ENCODE measurements at regions not wholly inside any gene's neighbourhood (a gene's known extent, or its start where the extent isn't known, plus 50 kb on each side); places are given as distances from the start of the nearest gene placed in this dataset.
"Not testable (repeated sequence)": the region's sequence is repeated elsewhere in the genome, so short reads cannot be mapped to it uniquely, and the experiment has no call there.

DNA sequence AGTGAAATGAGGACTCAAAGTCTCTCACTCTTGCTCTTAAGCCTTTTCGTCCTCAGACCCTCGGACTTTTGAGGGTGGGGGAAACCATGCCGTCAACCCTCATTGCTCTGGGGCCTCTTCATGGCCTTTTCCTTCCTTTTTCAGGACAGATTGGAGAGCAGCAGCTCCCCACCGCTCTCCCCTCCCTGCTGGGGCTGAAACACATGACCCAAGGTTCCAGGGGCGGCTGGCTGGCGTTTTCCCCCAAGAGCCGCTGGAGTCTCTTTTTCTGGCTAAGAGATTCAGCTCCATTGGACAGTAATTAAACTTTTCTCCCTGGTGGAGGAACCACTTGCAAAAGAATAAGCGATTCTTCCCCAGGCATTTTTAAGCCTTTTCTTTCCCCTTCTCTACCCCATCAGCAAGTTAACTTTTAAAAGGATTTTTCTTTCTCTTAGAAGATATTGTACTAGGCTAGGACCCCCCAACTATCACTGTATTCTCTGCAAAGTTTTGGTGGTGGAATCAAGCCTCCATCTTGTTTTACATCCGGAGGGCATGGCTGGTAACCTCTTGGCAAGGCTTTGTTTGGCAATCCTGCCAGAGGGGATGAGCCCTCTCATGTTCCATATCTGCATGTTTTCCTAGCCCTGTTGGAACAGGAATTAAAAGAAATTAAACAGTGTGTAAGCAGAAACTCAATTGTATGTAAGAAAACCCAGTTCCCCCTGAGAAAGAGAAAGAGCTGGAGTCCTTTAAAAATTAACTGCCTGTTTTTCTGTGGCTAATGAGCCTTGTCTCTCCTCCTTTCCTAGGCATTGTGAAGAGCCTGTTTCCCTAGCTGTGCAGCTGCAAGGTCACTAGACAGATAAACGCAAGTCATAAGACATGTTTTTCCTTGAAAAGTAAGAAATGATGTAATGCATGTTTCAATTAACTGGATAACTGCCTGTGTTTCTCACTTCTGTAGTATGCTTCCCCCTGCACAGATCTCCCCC, 100.8 kb upstream of the GPR6 start (continued):
- no peak for TF ChIP-seq EZH2 (IDR thresholded peaks at IDR 0.05; ENCODE audit: low read depth, unreplicated experiment)
- TF ChIP-seq EZH2phosphoT487 (IDR thresholded peaks at IDR 0.05; ENCODE audit: unreplicated experiment), result no peak
- no peak for TF ChIP-seq NANOG (IDR thresholded peaks at IDR 0.05; ENCODE audit: borderline replicate concordance)
- TF ChIP-seq, protein P1, sequence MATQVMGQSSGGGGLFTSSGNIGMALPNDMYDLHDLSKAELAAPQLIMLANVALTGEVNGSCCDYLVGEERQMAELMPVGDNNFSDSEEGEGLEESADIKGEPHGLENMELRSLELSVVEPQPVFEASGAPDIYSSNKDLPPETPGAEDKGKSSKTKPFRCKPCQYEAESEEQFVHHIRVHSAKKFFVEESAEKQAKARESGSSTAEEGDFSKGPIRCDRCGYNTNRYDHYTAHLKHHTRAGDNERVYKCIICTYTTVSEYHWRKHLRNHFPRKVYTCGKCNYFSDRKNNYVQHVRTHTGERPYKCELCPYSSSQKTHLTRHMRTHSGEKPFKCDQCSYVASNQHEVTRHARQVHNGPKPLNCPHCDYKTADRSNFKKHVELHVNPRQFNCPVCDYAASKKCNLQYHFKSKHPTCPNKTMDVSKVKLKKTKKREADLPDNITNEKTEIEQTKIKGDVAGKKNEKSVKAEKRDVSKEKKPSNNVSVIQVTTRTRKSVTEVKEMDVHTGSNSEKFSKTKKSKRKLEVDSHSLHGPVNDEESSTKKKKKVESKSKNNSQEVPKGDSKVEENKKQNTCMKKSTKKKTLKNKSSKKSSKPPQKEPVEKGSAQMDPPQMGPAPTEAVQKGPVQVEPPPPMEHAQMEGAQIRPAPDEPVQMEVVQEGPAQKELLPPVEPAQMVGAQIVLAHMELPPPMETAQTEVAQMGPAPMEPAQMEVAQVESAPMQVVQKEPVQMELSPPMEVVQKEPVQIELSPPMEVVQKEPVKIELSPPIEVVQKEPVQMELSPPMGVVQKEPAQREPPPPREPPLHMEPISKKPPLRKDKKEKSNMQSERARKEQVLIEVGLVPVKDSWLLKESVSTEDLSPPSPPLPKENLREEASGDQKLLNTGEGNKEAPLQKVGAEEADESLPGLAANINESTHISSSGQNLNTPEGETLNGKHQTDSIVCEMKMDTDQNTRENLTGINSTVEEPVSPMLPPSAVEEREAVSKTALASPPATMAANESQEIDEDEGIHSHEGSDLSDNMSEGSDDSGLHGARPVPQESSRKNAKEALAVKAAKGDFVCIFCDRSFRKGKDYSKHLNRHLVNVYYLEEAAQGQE (IDR thresholded peaks at IDR 0.05; ENCODE audit: unreplicated experiment), result no peak
- no peak for TF ChIP-seq POLR2AphosphoS5 (IDR thresholded peaks at IDR 0.05; ENCODE audit: low read depth)
- TF ChIP-seq, protein P2, sequence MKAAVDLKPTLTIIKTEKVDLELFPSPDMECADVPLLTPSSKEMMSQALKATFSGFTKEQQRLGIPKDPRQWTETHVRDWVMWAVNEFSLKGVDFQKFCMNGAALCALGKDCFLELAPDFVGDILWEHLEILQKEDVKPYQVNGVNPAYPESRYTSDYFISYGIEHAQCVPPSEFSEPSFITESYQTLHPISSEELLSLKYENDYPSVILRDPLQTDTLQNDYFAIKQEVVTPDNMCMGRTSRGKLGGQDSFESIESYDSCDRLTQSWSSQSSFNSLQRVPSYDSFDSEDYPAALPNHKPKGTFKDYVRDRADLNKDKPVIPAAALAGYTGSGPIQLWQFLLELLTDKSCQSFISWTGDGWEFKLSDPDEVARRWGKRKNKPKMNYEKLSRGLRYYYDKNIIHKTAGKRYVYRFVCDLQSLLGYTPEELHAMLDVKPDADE (IDR thresholded peaks at IDR 0.05), result no peak

DNA sequence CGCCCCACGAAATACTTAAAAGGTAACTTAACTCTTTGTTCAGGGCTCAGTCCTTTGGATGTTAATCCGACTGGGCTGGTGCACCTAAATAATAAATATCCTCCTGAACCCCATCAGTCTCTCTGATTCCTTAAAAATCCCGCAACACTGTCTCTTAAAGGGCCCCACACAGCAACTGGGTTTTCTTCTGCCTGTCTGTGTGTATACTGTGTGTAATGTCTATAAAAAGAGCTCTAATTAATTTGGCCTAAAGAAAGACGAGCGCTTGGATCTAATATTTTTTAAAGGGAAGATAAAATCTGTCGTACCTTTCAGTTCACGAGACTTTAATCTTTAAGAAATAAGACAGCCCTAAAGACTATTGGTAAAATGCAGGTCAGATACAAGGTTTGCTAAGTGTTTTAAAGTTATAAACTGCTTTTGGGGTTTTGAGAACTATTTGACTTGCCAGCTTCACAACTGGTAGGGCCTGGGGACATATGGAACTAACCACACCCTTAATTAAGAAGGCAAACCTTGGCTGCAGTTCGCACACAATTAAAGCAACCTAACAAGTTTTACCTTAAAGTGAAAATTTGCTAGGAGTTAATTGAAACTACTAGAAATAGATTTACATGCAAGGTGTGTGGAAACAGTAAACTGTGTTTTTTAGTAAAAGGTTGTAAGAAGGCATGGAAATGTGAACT, 100.0 kb upstream of the GPR6 start:
- not testable (repeated sequence) for H3K4me2 ChIP-seq; H4K20me1 ChIP-seq (replicated peaks; ENCODE audit: insufficient read depth); H3K9me2 ChIP-seq (ENCODE audit: insufficient read depth); ATAC-seq; H3K79me2 ChIP-seq (replicated peaks; ENCODE audit: insufficient read depth); H3K4me1 Mint-ChIP-seq; H3K27ac Mint-ChIP-seq; H3K27me3 ChIP-seq (ENCODE audit: insufficient read depth); H3K27ac ChIP-seq (ENCODE audit: low read depth); H3K4me3 ChIP-seq; H3K27me3 Mint-ChIP-seq (ENCODE audit: insufficient read depth, low read depth, poor library complexity); H2AFZ ChIP-seq; H3F3A ChIP-seq (replicated peaks; ENCODE audit: low read depth); H3K4me3 Mint-ChIP-seq; H3K4me1 ChIP-seq (ENCODE audit: insufficient read depth); H3K36me3 ChIP-seq (ENCODE audit: insufficient read depth); DNase-seq (ENCODE audit: low spot score)
- peaks cover 32% of the 10 kb centered on the region for H3K36me3 Mint-ChIP-seq (ENCODE audit: low read depth)
- peaks cover 39% of the 10 kb centered on the region for H3K9me3 Mint-ChIP-seq

DNA sequence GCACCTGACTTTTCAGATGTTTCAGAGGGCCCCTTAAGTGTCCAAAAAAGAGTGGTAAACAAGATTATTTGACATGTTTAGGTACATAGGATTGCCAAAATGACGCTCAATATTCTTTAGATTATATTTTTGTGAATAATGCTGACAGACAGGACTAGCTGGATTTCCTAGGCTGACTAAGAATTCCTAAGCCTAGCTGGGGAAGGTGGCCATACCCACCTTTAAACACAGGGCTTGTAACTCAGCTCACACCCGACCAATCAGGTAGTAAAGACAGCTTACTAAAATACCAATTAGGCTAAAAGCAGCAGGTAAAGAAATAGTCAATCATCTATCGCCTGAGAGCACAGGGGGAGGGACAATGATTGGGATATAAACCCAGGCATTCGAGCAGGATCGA, 99.0 kb upstream of the GPR6 start:
- not testable (repeated sequence) for H3K4me3 Mint-ChIP-seq; H3K4me3 ChIP-seq; DNase-seq (ENCODE audit: low spot score); H3K27ac ChIP-seq (ENCODE audit: low read depth); ATAC-seq; H3F3A ChIP-seq (replicated peaks; ENCODE audit: low read depth); H3K4me2 ChIP-seq; H3K4me1 Mint-ChIP-seq; H3K27me3 Mint-ChIP-seq (ENCODE audit: insufficient read depth, low read depth, poor library complexity); H3K36me3 ChIP-seq (ENCODE audit: insufficient read depth); H3K27me3 ChIP-seq (ENCODE audit: insufficient read depth); H2AFZ ChIP-seq; H4K20me1 ChIP-seq (replicated peaks; ENCODE audit: insufficient read depth); H3K4me1 ChIP-seq (ENCODE audit: insufficient read depth); H3K9me2 ChIP-seq (ENCODE audit: insufficient read depth); H3K79me2 ChIP-seq (replicated peaks; ENCODE audit: insufficient read depth); H3K27ac Mint-ChIP-seq
- Mint-ChIP-seq H3K9me3 (peaks cover 39% of the 10 kb centered on the region), H3K36me3 (ENCODE audit: low read depth) (peaks cover 32% of the 10 kb centered on the region)

Data from GM23338 (cell line).